Astrocyte (in vitro differentiated cells and primary cell): ENCODE measurements at regions not wholly inside any gene's neighbourhood (a gene's known extent, or its start where the extent isn't known, plus 50 kb on each side); places are given as distances from the start of the nearest gene placed in this dataset.
"Not testable (repeated sequence)": the region's sequence is repeated elsewhere in the genome, so short reads cannot be mapped to it uniquely, and the experiment has no call there.

Source experiments
- DNase-seq: peaks from one replicate; pipeline ENCODE4 v3.0.0-alpha.2; 2010; ENCODE audit warnings: low read depth
- FAIRE-seq: peaks from 2 replicates; lab custom pipeline; 2011; peaks lifted over from hg19 to GRCh38; lab: Jason Lieb, UNC
- H2AFZ ChIP-seq: 2 replicates; pipeline ENCODE4 v1.6.0; 2012; ENCODE audit warnings: low read depth, low read length, inconsistent platforms
- H3K27ac ChIP-seq: 2 replicates; pipeline ENCODE4 v1.5.1; 2011; ENCODE audit warnings: low read depth, low read length, inconsistent platforms
- H3K27me3 ChIP-seq: 2 replicates; pipeline ENCODE4 v1.6.0; 2011; ENCODE audit warnings: low read length, inconsistent platforms; ENCODE audit not compliant: insufficient read depth
- H3K36me3 ChIP-seq: 2 replicates; pipeline ENCODE4 v1.5.1; 2011; ENCODE audit warnings: low read length, inconsistent platforms; ENCODE audit not compliant: insufficient read depth
- H3K4me1 ChIP-seq: 2 replicates; pipeline ENCODE4 v1.5.1; 2011; ENCODE audit warnings: low read length, inconsistent platforms; ENCODE audit not compliant: insufficient read depth
- H3K4me2 ChIP-seq: 2 replicates; pipeline ENCODE4 v1.6.0; 2012; ENCODE audit warnings: low read length, inconsistent platforms
- H3K4me3 ChIP-seq: 2 replicates; pipeline ENCODE4 v1.5.1; 2011; ENCODE audit warnings: low read depth, mild to moderate bottlenecking, low read length, inconsistent platforms; ENCODE audit not compliant: insufficient read depth
- H3K79me2 ChIP-seq: 2 replicates; pipeline ENCODE4 v1.6.0; 2012; ENCODE audit warnings: mild to moderate bottlenecking, low read length, inconsistent platforms; ENCODE audit not compliant: insufficient read depth
- H3K9ac ChIP-seq: 2 replicates; pipeline ENCODE4 v1.6.0; 2012; ENCODE audit warnings: mild to moderate bottlenecking, low read length, inconsistent platforms
- H3K9me3 ChIP-seq: 2 replicates; pipeline ENCODE4 v1.5.1; 2012; ENCODE audit warnings: low read depth, mild to moderate bottlenecking, low read length, inconsistent platforms; ENCODE audit not compliant: insufficient read depth
- H4K20me1 ChIP-seq: 2 replicates; pipeline ENCODE4 v1.6.0; 2012; ENCODE audit warnings: low read length, inconsistent platforms; ENCODE audit not compliant: insufficient read depth
- H3K27ac Mint-ChIP-seq: one replicate; pipeline ENCODE4 v1.8.0; 2021; ENCODE audit warnings: mild to moderate bottlenecking, mixed read lengths; ENCODE audit not compliant: unreplicated experiment
- H3K27me3 Mint-ChIP-seq: one replicate; pipeline ENCODE4 v1.8.0; 2021; ENCODE audit warnings: low read depth, mixed read lengths; ENCODE audit not compliant: unreplicated experiment
- H3K36me3 Mint-ChIP-seq: one replicate; pipeline ENCODE4 v1.8.0; 2021; ENCODE audit warnings: low read depth, mixed read lengths; ENCODE audit not compliant: unreplicated experiment
- H3K4me1 Mint-ChIP-seq: one replicate; pipeline ENCODE4 v1.8.0; 2021; ENCODE audit warnings: low read depth, mixed read lengths; ENCODE audit not compliant: unreplicated experiment
- H3K4me3 Mint-ChIP-seq: one replicate; pipeline ENCODE4 v1.8.0; 2021; ENCODE audit warnings: mild to moderate bottlenecking, moderate library complexity, mixed read lengths; ENCODE audit not compliant: unreplicated experiment
- H3K9me3 Mint-ChIP-seq: one replicate; pipeline ENCODE4 v1.8.0; 2021; ENCODE audit warnings: mild to moderate bottlenecking, mixed read lengths; ENCODE audit not compliant: unreplicated experiment
- EZH2 ChIP-seq: IDR thresholded peaks from 2 replicates; pipeline ENCODE4 v1.6.1; 2012; ENCODE audit warnings: mild to moderate bottlenecking, low read length, inconsistent platforms; ENCODE audit not compliant: insufficient read depth
- TF ChIP-seq, protein P1 (sequence below): IDR thresholded peaks from 2 replicates; pipeline ENCODE4 v1.5.1; 2011; ENCODE audit warnings: low read depth, mild to moderate bottlenecking, inconsistent platforms, low read length, moderate library complexity; ENCODE audit not compliant: insufficient read depth

DNA sequence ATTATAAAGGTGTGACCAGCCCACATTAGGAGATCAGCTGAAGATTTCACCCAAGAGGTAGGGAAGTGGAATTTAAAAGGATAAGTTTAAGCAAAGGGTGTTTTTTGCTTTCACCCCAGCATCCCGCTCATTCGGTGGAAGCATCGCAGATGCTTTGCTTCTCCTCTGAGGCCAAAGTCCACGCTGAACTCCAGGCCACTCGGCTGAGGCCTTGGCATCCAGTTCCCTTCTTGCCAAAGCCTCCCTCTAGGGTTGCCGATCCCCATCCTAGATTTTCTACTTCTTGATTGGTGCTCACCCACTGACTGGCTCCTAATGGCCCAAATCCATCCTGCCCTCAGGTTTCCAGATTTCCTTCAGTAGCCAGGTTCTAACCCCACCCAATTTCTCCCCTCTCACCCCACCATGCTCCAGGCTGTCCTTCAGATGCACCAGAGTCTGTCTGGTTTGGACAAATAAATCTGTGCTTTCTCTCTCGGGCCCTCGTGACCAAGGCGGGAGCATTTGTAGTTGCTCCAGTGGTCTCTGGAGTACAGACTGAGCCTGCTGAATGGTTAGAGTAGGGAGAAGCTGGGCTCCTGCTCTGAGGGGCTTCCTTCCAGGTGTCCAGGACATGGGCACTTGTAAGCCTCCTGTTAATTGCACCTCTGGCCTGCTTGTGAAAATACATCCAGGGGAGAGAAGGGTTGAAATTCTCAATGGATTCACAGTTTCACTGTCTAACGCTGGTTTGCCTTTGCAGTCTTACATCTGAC is 193.2 kb downstream of the C1orf94 start:
- Histone ChIP-seq H4K20me1 (no peaks in the 10 kb centered on the region), H3K9me3 (no peaks in the 10 kb centered on the region), H3K36me3 (no peaks in the 10 kb centered on the region), H3K27ac (no peak overlapping the region), H2AFZ (no peak overlapping the region), H3K79me2 (no peaks in the 10 kb centered on the region), H3K4me2 (no peak overlapping the region), H3K9ac (no peak overlapping the region), H3K4me3 (no peak overlapping the region), H3K4me1 (no peaks in the 10 kb centered on the region), H3K27me3 (peaks cover 9% of the 10 kb centered on the region)
- H3K27me3 Mint-ChIP-seq: peaks cover 52% of the 10 kb centered on the region
- H3K36me3 Mint-ChIP-seq: no peaks in the 10 kb centered on the region
- no peaks in the 10 kb centered on the region for H3K4me1 Mint-ChIP-seq
- FAIRE-seq (no peak), DNase-seq (no peak)
- TF ChIP-seq EZH2: no peak
- TF ChIP-seq, protein P1, sequence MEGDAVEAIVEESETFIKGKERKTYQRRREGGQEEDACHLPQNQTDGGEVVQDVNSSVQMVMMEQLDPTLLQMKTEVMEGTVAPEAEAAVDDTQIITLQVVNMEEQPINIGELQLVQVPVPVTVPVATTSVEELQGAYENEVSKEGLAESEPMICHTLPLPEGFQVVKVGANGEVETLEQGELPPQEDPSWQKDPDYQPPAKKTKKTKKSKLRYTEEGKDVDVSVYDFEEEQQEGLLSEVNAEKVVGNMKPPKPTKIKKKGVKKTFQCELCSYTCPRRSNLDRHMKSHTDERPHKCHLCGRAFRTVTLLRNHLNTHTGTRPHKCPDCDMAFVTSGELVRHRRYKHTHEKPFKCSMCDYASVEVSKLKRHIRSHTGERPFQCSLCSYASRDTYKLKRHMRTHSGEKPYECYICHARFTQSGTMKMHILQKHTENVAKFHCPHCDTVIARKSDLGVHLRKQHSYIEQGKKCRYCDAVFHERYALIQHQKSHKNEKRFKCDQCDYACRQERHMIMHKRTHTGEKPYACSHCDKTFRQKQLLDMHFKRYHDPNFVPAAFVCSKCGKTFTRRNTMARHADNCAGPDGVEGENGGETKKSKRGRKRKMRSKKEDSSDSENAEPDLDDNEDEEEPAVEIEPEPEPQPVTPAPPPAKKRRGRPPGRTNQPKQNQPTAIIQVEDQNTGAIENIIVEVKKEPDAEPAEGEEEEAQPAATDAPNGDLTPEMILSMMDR: no peak
- no peak overlapping the region for H3K27ac Mint-ChIP-seq
- H3K4me3 Mint-ChIP-seq: no peak overlapping the region
- H3K9me3 Mint-ChIP-seq: peaks cover 2% of the 10 kb centered on the region

DNA sequence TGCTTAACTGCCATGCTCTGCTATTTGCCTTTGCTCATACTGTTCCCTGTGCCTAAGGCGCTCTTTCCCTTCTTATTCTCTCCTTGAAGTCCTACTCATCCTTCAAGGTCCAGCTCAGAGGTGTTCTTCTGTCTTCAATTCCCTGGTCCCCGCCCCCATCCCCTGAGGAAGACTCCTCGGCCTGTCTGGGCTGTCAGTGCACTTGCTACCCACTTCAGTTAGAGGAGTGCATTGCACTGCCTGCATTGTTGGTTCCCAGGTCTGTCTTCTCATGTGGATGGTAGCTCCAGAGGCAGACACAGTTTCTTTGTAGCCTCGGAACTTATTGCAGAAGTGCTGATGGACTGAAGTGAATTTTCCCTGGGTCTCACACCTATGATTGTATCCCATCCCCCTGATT is 194.0 kb downstream of the C1orf94 start:
- H3K9me3 ChIP-seq: no peaks in the 10 kb centered on the region
- H3K27ac ChIP-seq: no peak overlapping the region
- H3K9me3 Mint-ChIP-seq: peaks cover 2% of the 10 kb centered on the region
- no peak for TF ChIP-seq EZH2
- TF ChIP-seq, protein P1: no peak
- no peak overlapping the region for H3K4me2 ChIP-seq
- H3K4me3 Mint-ChIP-seq: no peak overlapping the region
- H3K36me3 ChIP-seq: no peaks in the 10 kb centered on the region
- DNase-seq (no peak), FAIRE-seq (no peak)
- no peaks in the 10 kb centered on the region for H4K20me1 ChIP-seq
- no peak overlapping the region for H3K9ac ChIP-seq
- no peaks in the 10 kb centered on the region for H3K4me1 Mint-ChIP-seq
- no peaks in the 10 kb centered on the region for H3K79me2 ChIP-seq
- no peak overlapping the region for H3K27ac Mint-ChIP-seq
- H3K27me3 ChIP-seq: peaks cover 9% of the 10 kb centered on the region
- no peaks in the 10 kb centered on the region for H3K4me1 ChIP-seq
- H3K36me3 Mint-ChIP-seq: no peaks in the 10 kb centered on the region
- no peak overlapping the region for H2AFZ ChIP-seq
- H3K27me3 Mint-ChIP-seq: peaks cover 48% of the 10 kb centered on the region
- H3K4me3 ChIP-seq: no peak overlapping the region

DNA sequence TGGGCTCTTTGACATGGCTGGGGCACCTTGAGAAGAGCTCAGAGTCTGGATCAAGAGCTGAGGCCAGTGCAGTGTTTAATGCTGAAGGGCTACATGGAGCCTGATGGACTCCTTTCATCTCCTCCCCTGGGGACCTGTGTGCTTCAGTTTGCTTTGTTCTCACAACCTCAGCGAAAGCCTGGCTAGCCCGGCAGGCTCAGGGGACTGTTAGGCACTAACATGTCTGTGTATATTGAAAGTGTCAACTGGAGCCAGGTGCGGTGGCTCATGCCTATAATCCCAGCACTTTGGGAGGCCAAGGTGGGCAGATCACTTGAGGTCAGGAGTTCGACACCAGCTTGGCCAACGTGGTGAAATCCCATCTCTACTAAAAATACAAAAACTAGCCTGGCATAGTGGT is 194.5 kb downstream of the C1orf94 start:
- H3K27me3 Mint-ChIP-seq: peaks cover 49% of the 10 kb centered on the region
- H3K79me2 ChIP-seq, H4K20me1 ChIP-seq, DNase-seq, H3K4me3 ChIP-seq, H3K9me3 Mint-ChIP-seq, H3K27ac ChIP-seq, H3K4me1 ChIP-seq, H3K27me3 ChIP-seq, H3K4me3 Mint-ChIP-seq, H3K36me3 ChIP-seq, H3K9me3 ChIP-seq, H3K4me1 Mint-ChIP-seq, H3K27ac Mint-ChIP-seq, FAIRE-seq, H3K4me2 ChIP-seq, H2AFZ ChIP-seq, H3K9ac ChIP-seq, H3K36me3 Mint-ChIP-seq: not testable (repeated sequence)
